ENCODE measurements at regions not wholly inside any gene's neighbourhood (a gene's known extent, or its start where the extent isn't known, plus 50 kb on each side); places are given as distances from the start of the nearest gene placed in this dataset.

- no peaks in the 10 kb centered on the region for H3K36me3 ChIP-seq (ENCODE audit: control insufficient read depth, insufficient read depth, low read length)
- no peaks in the 10 kb centered on the region for H3K27me3 ChIP-seq (ENCODE audit: control insufficient read depth, insufficient read depth, low read length)
- H3K4me3 ChIP-seq (ENCODE audit: low read depth, low read length): no peak overlapping the region
- no peak overlapping the region for H3K9ac ChIP-seq (ENCODE audit: low read length)
- peaks cover 4% of the 10 kb centered on the region; the same call in 1 of the 2 replicates for H3K9me3 ChIP-seq (ENCODE audit: control insufficient read depth, insufficient read depth, low read depth, low read length)
- no peak overlapping the region for H3K27ac ChIP-seq (ENCODE audit: low read depth, low read length)
- H3K4me1 ChIP-seq (ENCODE audit: control insufficient read depth, insufficient read depth, low read length): no peaks in the 10 kb centered on the region
These were observed 105.0 kb downstream of the EDEM1 start for GRCh38 chr3:5292512-5292911.

GRCh38 chr3:5293207-5293606, 105.7 kb downstream of the EDEM1 start:
- no peaks in the 10 kb centered on the region for H3K36me3 ChIP-seq (ENCODE audit: control insufficient read depth, insufficient read depth, low read length)
- no peak overlapping the region for H3K9ac ChIP-seq (ENCODE audit: low read length)
- no peak overlapping the region for H3K27ac ChIP-seq (ENCODE audit: low read depth, low read length)
- H3K27me3 ChIP-seq (ENCODE audit: control insufficient read depth, insufficient read depth, low read length): no peaks in the 10 kb centered on the region
- no peaks in the 10 kb centered on the region for H3K9me3 ChIP-seq (ENCODE audit: control insufficient read depth, insufficient read depth, low read depth, low read length)
- H3K4me3 ChIP-seq (ENCODE audit: low read depth, low read length): no peak overlapping the region
- H3K4me1 ChIP-seq (ENCODE audit: control insufficient read depth, insufficient read depth, low read length): no peaks in the 10 kb centered on the region

- no peaks in the 10 kb centered on the region for H3K36me3 ChIP-seq (ENCODE audit: control insufficient read depth, insufficient read depth, low read length)
- H3K9ac ChIP-seq (ENCODE audit: low read length): no peak overlapping the region
- H3K4me3 ChIP-seq (ENCODE audit: low read depth, low read length): no peak overlapping the region
- no peaks in the 10 kb centered on the region for H3K4me1 ChIP-seq (ENCODE audit: control insufficient read depth, insufficient read depth, low read length)
- no peak overlapping the region for H3K27ac ChIP-seq (ENCODE audit: low read depth, low read length)
- no peaks in the 10 kb centered on the region for H3K27me3 ChIP-seq (ENCODE audit: control insufficient read depth, insufficient read depth, low read length)
- no peaks in the 10 kb centered on the region for H3K9me3 ChIP-seq (ENCODE audit: control insufficient read depth, insufficient read depth, low read depth, low read length)
These were observed 106.8 kb downstream of the EDEM1 start for GRCh38 chr3:5294356-5294755.

GRCh38 chr3:5295191-5295690, 107.7 kb downstream of the EDEM1 start:
- H3K27ac ChIP-seq (ENCODE audit: low read depth, low read length): no peak overlapping the region
- H3K4me1 ChIP-seq (ENCODE audit: control insufficient read depth, insufficient read depth, low read length): no peaks in the 10 kb centered on the region
- H3K27me3 ChIP-seq (ENCODE audit: control insufficient read depth, insufficient read depth, low read length): no peaks in the 10 kb centered on the region
- H3K36me3 ChIP-seq (ENCODE audit: control insufficient read depth, insufficient read depth, low read length): no peaks in the 10 kb centered on the region
- no peak overlapping the region for H3K9ac ChIP-seq (ENCODE audit: low read length)
- H3K4me3 ChIP-seq (ENCODE audit: low read depth, low read length): no peak overlapping the region
- no peaks in the 10 kb centered on the region for H3K9me3 ChIP-seq (ENCODE audit: control insufficient read depth, insufficient read depth, low read depth, low read length)

GRCh38 chr3:5296362-5296761, 108.9 kb downstream of the EDEM1 start:
- Histone ChIP-seq H3K4me1 (ENCODE audit: control insufficient read depth, insufficient read depth, low read length) (no peaks in the 10 kb centered on the region), H3K4me3 (ENCODE audit: low read depth, low read length) (no peak overlapping the region), H3K36me3 (ENCODE audit: control insufficient read depth, insufficient read depth, low read length) (no peaks in the 10 kb centered on the region), H3K27ac (ENCODE audit: low read depth, low read length) (no peak overlapping the region), H3K27me3 (ENCODE audit: control insufficient read depth, insufficient read depth, low read length) (no peaks in the 10 kb centered on the region), H3K9ac (ENCODE audit: low read length) (no peak overlapping the region), H3K9me3 (ENCODE audit: control insufficient read depth, insufficient read depth, low read depth, low read length) (no peaks in the 10 kb centered on the region)

- Histone ChIP-seq H3K9ac (ENCODE audit: low read length) (no peak overlapping the region), H3K4me1 (ENCODE audit: control insufficient read depth, insufficient read depth, low read length) (no peaks in the 10 kb centered on the region), H3K27ac (ENCODE audit: low read depth, low read length) (no peak overlapping the region), H3K9me3 (ENCODE audit: control insufficient read depth, insufficient read depth, low read depth, low read length) (no peaks in the 10 kb centered on the region), H3K27me3 (ENCODE audit: control insufficient read depth, insufficient read depth, low read length) (no peaks in the 10 kb centered on the region), H3K4me3 (ENCODE audit: low read depth, low read length) (no peak overlapping the region), H3K36me3 (ENCODE audit: control insufficient read depth, insufficient read depth, low read length) (no peaks in the 10 kb centered on the region)
These were observed 110.4 kb downstream of the EDEM1 start for GRCh38 chr3:5297895-5298294.

GRCh38 chr3:5298453-5298852, 110.9 kb downstream of the EDEM1 start:
- H3K4me1 ChIP-seq (ENCODE audit: control insufficient read depth, insufficient read depth, low read length): no peaks in the 10 kb centered on the region
- no peak overlapping the region for H3K27ac ChIP-seq (ENCODE audit: low read depth, low read length)
- H3K36me3 ChIP-seq (ENCODE audit: control insufficient read depth, insufficient read depth, low read length): no peaks in the 10 kb centered on the region
- H3K4me3 ChIP-seq (ENCODE audit: low read depth, low read length): no peak overlapping the region
- H3K9me3 ChIP-seq (ENCODE audit: control insufficient read depth, insufficient read depth, low read depth, low read length): no peaks in the 10 kb centered on the region
- H3K27me3 ChIP-seq (ENCODE audit: control insufficient read depth, insufficient read depth, low read length): no peaks in the 10 kb centered on the region
- H3K9ac ChIP-seq (ENCODE audit: low read length): no peak overlapping the region

- H3K9ac ChIP-seq (ENCODE audit: low read length): no peak overlapping the region
- H3K4me3 ChIP-seq (ENCODE audit: low read depth, low read length): no peak overlapping the region
- H3K36me3 ChIP-seq (ENCODE audit: control insufficient read depth, insufficient read depth, low read length): no peaks in the 10 kb centered on the region
- H3K4me1 ChIP-seq (ENCODE audit: control insufficient read depth, insufficient read depth, low read length): no peaks in the 10 kb centered on the region
- H3K27ac ChIP-seq (ENCODE audit: low read depth, low read length): no peak overlapping the region
- H3K27me3 ChIP-seq (ENCODE audit: control insufficient read depth, insufficient read depth, low read length): no peaks in the 10 kb centered on the region
- H3K9me3 ChIP-seq (ENCODE audit: control insufficient read depth, insufficient read depth, low read depth, low read length): no peaks in the 10 kb centered on the region
These were observed 111.7 kb downstream of the EDEM1 start for GRCh38 chr3:5299161-5299560.

- H3K4me3 ChIP-seq (ENCODE audit: low read depth, low read length): no peak overlapping the region
These were observed 113.1 kb downstream of the EDEM1 start for GRCh38 chr3:5300638-5301037.

GRCh38 chr3:5301651-5302297, 114.3 kb downstream of the EDEM1 start:
- no peaks in the 10 kb centered on the region for H3K36me3 ChIP-seq (ENCODE audit: control insufficient read depth, insufficient read depth, low read length)
- H3K27ac ChIP-seq (ENCODE audit: low read depth, low read length): no peak overlapping the region
- no peaks in the 10 kb centered on the region for H3K9me3 ChIP-seq (ENCODE audit: control insufficient read depth, insufficient read depth, low read depth, low read length)
- H3K4me1 ChIP-seq (ENCODE audit: control insufficient read depth, insufficient read depth, low read length): no peaks in the 10 kb centered on the region
- H3K4me3 ChIP-seq (ENCODE audit: low read depth, low read length): no peak overlapping the region
- no peaks in the 10 kb centered on the region for H3K27me3 ChIP-seq (ENCODE audit: control insufficient read depth, insufficient read depth, low read length)
- no peak overlapping the region for H3K9ac ChIP-seq (ENCODE audit: low read length)

More at GRCh38 chr3:5300638-5301037, 113.1 kb downstream of the EDEM1 start:
- Histone ChIP-seq H3K27ac (ENCODE audit: low read depth, low read length) (no peak overlapping the region), H3K9ac (ENCODE audit: low read length) (no peak overlapping the region), H3K9me3 (ENCODE audit: control insufficient read depth, insufficient read depth, low read depth, low read length) (no peaks in the 10 kb centered on the region), H3K4me1 (ENCODE audit: control insufficient read depth, insufficient read depth, low read length) (no peaks in the 10 kb centered on the region), H3K36me3 (ENCODE audit: control insufficient read depth, insufficient read depth, low read length) (no peaks in the 10 kb centered on the region), H3K27me3 (ENCODE audit: control insufficient read depth, insufficient read depth, low read length) (no peaks in the 10 kb centered on the region)

GRCh38 chr3:5302661-5303060, 115.2 kb downstream of the EDEM1 start:
- Histone ChIP-seq H3K4me3 (ENCODE audit: low read depth, low read length) (no peak overlapping the region), H3K9ac (ENCODE audit: low read length) (no peak overlapping the region), H3K27ac (ENCODE audit: low read depth, low read length) (no peak overlapping the region), H3K27me3 (ENCODE audit: control insufficient read depth, insufficient read depth, low read length) (no peaks in the 10 kb centered on the region), H3K4me1 (ENCODE audit: control insufficient read depth, insufficient read depth, low read length) (no peaks in the 10 kb centered on the region), H3K36me3 (ENCODE audit: control insufficient read depth, insufficient read depth, low read length) (no peaks in the 10 kb centered on the region), H3K9me3 (ENCODE audit: control insufficient read depth, insufficient read depth, low read depth, low read length) (no peaks in the 10 kb centered on the region)
